ENCODE measurements at regions not wholly inside any gene's neighbourhood (a gene's known extent, or its start where the extent isn't known, plus 50 kb on each side); places are given as distances from the start of the nearest gene placed in this dataset.

DNA sequence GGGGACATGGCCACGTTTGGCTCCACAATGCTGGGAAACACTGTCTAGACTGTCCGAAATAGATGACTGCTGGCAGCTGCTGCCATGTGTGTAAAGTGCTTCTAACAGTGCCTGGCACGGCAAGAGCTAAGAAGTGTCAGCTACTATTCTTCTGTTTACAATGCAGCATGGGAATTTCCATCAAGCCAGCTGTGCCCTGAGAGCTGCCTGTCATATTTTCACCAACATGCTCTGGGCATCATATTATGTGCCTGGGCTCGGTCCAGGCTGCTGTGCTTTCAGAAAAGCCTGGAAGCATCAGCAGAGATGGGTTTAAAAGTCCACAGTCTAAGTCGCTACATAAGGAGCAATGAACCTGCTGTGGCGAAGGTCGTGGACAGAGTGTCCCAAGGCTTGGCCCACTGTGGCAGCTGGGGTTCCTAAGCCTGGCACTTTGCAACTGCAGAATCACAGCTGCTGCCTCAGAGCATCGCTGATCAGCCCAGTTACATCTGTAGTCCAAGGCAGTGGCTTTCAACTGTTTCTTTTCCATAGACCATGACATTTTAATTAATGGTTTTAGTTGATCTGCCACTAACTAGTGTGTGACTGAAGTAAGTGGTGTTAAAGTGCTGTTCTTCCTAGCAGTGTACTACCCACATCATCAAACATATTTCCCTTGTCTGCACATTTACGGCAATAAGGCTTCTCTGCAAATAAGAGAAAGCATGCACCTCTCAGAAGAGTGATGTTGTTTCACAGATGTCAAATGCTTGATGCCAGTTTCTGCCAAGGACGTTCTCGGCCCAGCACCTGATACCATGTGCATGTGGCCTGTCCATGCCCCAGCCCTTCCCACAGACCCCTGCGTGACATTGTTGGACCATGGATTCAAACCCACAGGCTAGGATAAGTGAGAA is 95.7 kb upstream of the C1QTNF9B start:
- Histone ChIP-seq H3K79me2 (ENCODE audit: control insufficient read depth, insufficient read depth, low read length) (no peaks in the 10 kb centered on the region), H3K4me2 (replicated peaks; ENCODE audit: low read depth, low read length, poor library complexity, severe bottlenecking) (no peak overlapping the region), H3K9me3 (ENCODE audit: control extremely low read depth in 1 of 3, control insufficient read depth in 2 of 3, insufficient read depth in 1 of 3, low read length in 2 of 3) (no peaks in the 10 kb centered on the region), H4K20me1 (ENCODE audit: control insufficient read depth, insufficient read depth, low read length, poor library complexity, severe bottlenecking) (no peaks in the 10 kb centered on the region), H3K27ac (ENCODE audit: low read length in 2 of 2) (no peak overlapping the region), H3K36me3 (replicated peaks in 1 of 2; ENCODE audit: control extremely low read depth in 1 of 2, control insufficient read depth in 1 of 2, extremely low read depth in 1 of 2, insufficient read depth in 2 of 2, low read length in 1 of 2) (no peaks in the 10 kb centered on the region), H2AFZ (ENCODE audit: insufficient read depth, low read depth, low read length, poor library complexity, severe bottlenecking) (no peak overlapping the region), H3K4me3 (ENCODE audit: control extremely low read depth in 1 of 5, extremely low read depth in 1 of 5, insufficient read depth in 1 of 5, low read depth in 2 of 5, low read length in 4 of 5) (no peak overlapping the region), H3K9ac (ENCODE audit: low read length) (no peak overlapping the region), H3K4me1 (ENCODE audit: control insufficient read depth in 2 of 2, insufficient read depth in 2 of 2, low read length in 2 of 2) (no peaks in the 10 kb centered on the region), H3K27me3 (replicated peaks in 1 of 4; ENCODE audit: control extremely low read depth in 1 of 4, control insufficient read depth in 3 of 4, insufficient read depth in 4 of 4, low read length in 3 of 4) (peaks cover 0 to 21% (median 0%) of the 10 kb centered on the region in 4 experiments)
- H3K9me3 Mint-ChIP-seq (ENCODE audit: insufficient read depth), result no peaks in the 10 kb centered on the region
- peaks cover 21% of the 10 kb centered on the region for H3K27me3 Mint-ChIP-seq
- intact Hi-C loops (cut with micrococcal nuclease), result no loop called here
- DNase-seq (no peak), ATAC-seq (ENCODE audit: low read depth) (no peak)
- no peaks in the 10 kb centered on the region for H3K4me1 Mint-ChIP-seq
- no peak overlapping the region for H3K27ac Mint-ChIP-seq
- POLR2A ChIA-PET, result no interaction called here
- H3K4me3 Mint-ChIP-seq, result no peak overlapping the region
- CTCF ChIA-PET, result no interaction called here
- WGBS (ENCODE audit: insufficient coverage), result 71% methylated on average over 7 of the region's 12 CpGs
- TF ChIP-seq, protein P1, sequence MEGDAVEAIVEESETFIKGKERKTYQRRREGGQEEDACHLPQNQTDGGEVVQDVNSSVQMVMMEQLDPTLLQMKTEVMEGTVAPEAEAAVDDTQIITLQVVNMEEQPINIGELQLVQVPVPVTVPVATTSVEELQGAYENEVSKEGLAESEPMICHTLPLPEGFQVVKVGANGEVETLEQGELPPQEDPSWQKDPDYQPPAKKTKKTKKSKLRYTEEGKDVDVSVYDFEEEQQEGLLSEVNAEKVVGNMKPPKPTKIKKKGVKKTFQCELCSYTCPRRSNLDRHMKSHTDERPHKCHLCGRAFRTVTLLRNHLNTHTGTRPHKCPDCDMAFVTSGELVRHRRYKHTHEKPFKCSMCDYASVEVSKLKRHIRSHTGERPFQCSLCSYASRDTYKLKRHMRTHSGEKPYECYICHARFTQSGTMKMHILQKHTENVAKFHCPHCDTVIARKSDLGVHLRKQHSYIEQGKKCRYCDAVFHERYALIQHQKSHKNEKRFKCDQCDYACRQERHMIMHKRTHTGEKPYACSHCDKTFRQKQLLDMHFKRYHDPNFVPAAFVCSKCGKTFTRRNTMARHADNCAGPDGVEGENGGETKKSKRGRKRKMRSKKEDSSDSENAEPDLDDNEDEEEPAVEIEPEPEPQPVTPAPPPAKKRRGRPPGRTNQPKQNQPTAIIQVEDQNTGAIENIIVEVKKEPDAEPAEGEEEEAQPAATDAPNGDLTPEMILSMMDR (IDR thresholded peaks at IDR 0.05), result no peak
- TF ChIP-seq EZH2 (IDR thresholded peaks at IDR 0.05; ENCODE audit: borderline replicate concordance, insufficient read depth, low read depth, low read length, poor library complexity, severe bottlenecking), result no peak

DNA sequence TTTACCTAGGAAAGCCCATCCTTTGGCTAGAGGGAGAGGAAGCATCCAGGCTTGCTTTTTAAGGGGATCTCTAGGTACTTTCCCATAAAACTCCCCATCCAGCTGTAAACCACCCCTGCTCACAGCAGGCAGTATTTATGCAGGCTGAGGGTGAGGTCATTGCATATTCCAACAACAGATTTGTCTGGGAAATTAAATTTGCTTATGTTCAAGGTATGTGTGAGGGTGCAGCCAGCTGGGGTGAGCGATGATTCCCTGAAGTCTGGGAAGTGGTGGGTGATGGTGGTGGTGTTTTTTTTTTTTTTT is 96.3 kb upstream of the C1QTNF9B start:
- WGBS (ENCODE audit: insufficient coverage), result no CpG with 5 or more reads among the region's 1 CpG

More for the DNA sequence above, 96.3 kb upstream of the C1QTNF9B start:
- H3K4me3 Mint-ChIP-seq, result no peak overlapping the region
- Histone ChIP-seq H3K27me3 (replicated peaks in 1 of 4; ENCODE audit: control extremely low read depth in 1 of 4, control insufficient read depth in 3 of 4, insufficient read depth in 4 of 4, low read length in 3 of 4) (peaks cover 0 to 21% (median 0%) of the 10 kb centered on the region in 4 experiments), H3K9ac (ENCODE audit: low read length) (no peak overlapping the region), H3K4me2 (replicated peaks; ENCODE audit: low read depth, low read length, poor library complexity, severe bottlenecking) (no peak overlapping the region), H3K36me3 (replicated peaks in 1 of 2; ENCODE audit: control extremely low read depth in 1 of 2, control insufficient read depth in 1 of 2, extremely low read depth in 1 of 2, insufficient read depth in 2 of 2, low read length in 1 of 2) (no peaks in the 10 kb centered on the region), H3K79me2 (ENCODE audit: control insufficient read depth, insufficient read depth, low read length) (no peaks in the 10 kb centered on the region), H3K9me3 (ENCODE audit: control extremely low read depth in 1 of 3, control insufficient read depth in 2 of 3, insufficient read depth in 1 of 3, low read length in 2 of 3) (no peaks in the 10 kb centered on the region), H4K20me1 (ENCODE audit: control insufficient read depth, insufficient read depth, low read length, poor library complexity, severe bottlenecking) (no peaks in the 10 kb centered on the region), H3K4me1 (ENCODE audit: control insufficient read depth in 2 of 2, insufficient read depth in 2 of 2, low read length in 2 of 2) (no peaks in the 10 kb centered on the region), H3K27ac (ENCODE audit: low read length in 2 of 2) (no peak overlapping the region), H3K4me3 (ENCODE audit: control extremely low read depth in 1 of 5, extremely low read depth in 1 of 5, insufficient read depth in 1 of 5, low read depth in 2 of 5, low read length in 4 of 5) (no peak overlapping the region), H2AFZ (ENCODE audit: insufficient read depth, low read depth, low read length, poor library complexity, severe bottlenecking) (no peak overlapping the region)
- DNase-seq, result no peak
- ChIA-PET POLR2A (no interaction called here), CTCF (no interaction called here)
- no peaks in the 10 kb centered on the region for H3K4me1 Mint-ChIP-seq
- no peak for ATAC-seq (ENCODE audit: low read depth)
- no peak overlapping the region for H3K27ac Mint-ChIP-seq
- TF ChIP-seq EZH2 (IDR thresholded peaks at IDR 0.05; ENCODE audit: borderline replicate concordance, insufficient read depth, low read depth, low read length, poor library complexity, severe bottlenecking), result no peak
- TF ChIP-seq, protein P1 (IDR thresholded peaks at IDR 0.05), result no peak
- no peaks in the 10 kb centered on the region for H3K9me3 Mint-ChIP-seq (ENCODE audit: insufficient read depth)
- H3K27me3 Mint-ChIP-seq, result peaks cover 21% of the 10 kb centered on the region
- intact Hi-C loops (cut with micrococcal nuclease), result no loop called here
